ENCODE measurements at regions not wholly inside any gene's neighbourhood (a gene's known extent, or its start where the extent isn't known, plus 50 kb on each side); places are given as distances from the start of the nearest gene placed in this dataset.

DNA sequence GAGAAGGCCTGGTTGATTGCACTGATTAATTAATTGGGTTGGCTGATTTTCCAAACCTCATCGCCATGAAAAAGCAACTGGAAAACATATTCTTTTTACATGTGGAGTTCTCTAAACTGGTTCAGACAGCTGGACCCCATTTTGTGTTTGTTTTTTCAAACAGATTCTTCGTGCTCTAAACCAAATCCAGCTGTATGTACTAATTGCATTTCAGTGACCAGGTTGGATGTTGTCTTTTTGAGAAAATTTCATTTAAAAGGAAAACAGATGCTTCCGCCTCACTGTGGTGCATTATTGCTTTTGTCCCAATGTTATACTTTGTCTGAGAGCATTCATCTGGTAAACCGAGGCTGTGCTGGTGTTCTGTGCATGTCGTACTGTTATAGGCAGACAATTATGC is 67.8 kb upstream of the LNX1 start:
- no peaks in the 10 kb centered on the region for H3K27me3 ChIP-seq
- TF ChIP-seq, protein P1, sequence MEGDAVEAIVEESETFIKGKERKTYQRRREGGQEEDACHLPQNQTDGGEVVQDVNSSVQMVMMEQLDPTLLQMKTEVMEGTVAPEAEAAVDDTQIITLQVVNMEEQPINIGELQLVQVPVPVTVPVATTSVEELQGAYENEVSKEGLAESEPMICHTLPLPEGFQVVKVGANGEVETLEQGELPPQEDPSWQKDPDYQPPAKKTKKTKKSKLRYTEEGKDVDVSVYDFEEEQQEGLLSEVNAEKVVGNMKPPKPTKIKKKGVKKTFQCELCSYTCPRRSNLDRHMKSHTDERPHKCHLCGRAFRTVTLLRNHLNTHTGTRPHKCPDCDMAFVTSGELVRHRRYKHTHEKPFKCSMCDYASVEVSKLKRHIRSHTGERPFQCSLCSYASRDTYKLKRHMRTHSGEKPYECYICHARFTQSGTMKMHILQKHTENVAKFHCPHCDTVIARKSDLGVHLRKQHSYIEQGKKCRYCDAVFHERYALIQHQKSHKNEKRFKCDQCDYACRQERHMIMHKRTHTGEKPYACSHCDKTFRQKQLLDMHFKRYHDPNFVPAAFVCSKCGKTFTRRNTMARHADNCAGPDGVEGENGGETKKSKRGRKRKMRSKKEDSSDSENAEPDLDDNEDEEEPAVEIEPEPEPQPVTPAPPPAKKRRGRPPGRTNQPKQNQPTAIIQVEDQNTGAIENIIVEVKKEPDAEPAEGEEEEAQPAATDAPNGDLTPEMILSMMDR (IDR thresholded peaks at IDR 0.05): no peak
- DNase-seq (no peak), ATAC-seq (no peak)
- H3K4me3 ChIP-seq: no peak overlapping the region
- no peaks in the 10 kb centered on the region for H3K36me3 ChIP-seq
- H3K9me3 ChIP-seq: peaks cover 0 to 3% (median 0%) of the 10 kb centered on the region in 11 donors
- intact Hi-C loops (cut with DNase I): loop anchor here in 1 of 10 donors (5.0 kb wide), 1 partner anchor 167 kb away; no protein-coding TSS in a partner anchor
- no peak overlapping the region for H3K27ac ChIP-seq
- peaks cover 0 to 24% (median 5%) of the 10 kb centered on the region in 9 donors for H3K4me1 ChIP-seq
- 75 to 79% methylated on average over 5 of the region's 5 CpGs for WGBS, 2 donors

DNA sequence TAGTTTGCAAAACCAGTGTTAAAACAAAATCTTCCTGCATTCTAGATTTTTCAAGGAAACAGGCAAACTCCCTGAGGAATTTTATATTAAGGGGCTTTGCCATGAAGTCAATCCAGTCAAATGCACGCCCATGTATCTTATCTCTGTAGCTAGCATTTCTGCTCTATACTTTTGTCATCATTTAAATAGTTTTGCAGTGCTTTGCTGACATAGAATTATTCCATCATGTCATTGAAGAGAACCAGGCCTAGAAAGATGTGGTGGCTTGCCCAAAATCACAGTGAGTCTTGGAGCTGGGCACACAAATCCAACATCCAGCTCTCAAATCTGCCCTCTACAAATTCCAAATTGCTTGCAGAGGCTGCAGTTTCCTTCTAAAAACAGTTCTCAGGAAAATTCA is 66.7 kb upstream of the LNX1 start:
- TF ChIP-seq, protein P1 (IDR thresholded peaks at IDR 0.05): no peak
- Histone ChIP-seq H3K9me3 (no peaks in the 10 kb centered on the region), H3K4me3 (no peak overlapping the region), H3K36me3 (no peaks in the 10 kb centered on the region), H3K27me3 (no peaks in the 10 kb centered on the region), H3K27ac (no peak overlapping the region), H3K4me1 (peaks cover 0 to 34% (median 16%) of the 10 kb centered on the region in 9 donors)
- WGBS, 2 donors: 59 to 64% methylated on average over 1 of the region's 1 CpG
- intact Hi-C loops (cut with DNase I): loop anchor here in 1 of 10 donors (5.0 kb wide), 1 partner anchor 166 kb away; no protein-coding TSS in a partner anchor
- DNase-seq (no peak), ATAC-seq (no peak)

DNA sequence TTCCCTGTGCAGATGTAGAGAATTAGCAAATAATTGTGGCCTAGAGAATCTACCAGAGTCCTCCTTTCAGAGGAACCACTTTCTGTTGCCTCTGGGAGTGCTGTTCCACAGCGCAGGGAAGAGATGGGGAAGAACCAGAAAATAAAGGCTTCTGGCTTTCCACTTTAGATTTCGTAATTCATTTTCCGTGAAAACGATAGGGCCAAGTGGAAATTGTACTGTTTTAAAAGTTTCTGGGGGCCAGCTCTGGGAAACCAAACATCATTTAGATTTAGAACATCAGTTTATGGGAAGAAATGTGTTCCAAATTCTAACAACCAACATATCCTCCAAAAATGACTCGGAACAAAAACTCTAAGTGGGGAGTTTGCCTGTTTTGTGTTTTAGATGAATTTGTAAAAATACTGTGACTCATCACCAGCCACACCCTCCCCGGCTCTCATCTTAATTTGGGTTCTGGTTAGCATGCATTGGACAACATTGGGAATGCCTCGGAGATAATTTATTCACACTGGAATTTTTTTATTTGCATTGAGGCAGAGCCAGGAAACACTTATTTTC is 65.2 kb upstream of the LNX1 start:
- H3K9me3 ChIP-seq: no peaks in the 10 kb centered on the region
- DNase-seq: no peak
- H3K36me3 ChIP-seq: no peaks in the 10 kb centered on the region
- ATAC-seq: peak in 7 of 8 donors; percentile 49 to 84 (median 62)
- H3K4me3 ChIP-seq: no peak overlapping the region
- 78 to 84% methylated on average over 7 of the region's 7 CpGs for WGBS, 2 donors
- peak overlapping the region in 9 of 10 donors; percentile 39 to 71 (median 57) for H3K27ac ChIP-seq
- intact Hi-C loops (cut with DNase I): loop anchor here in 1 of 10 donors (5.0 kb wide), 1 partner anchor 164 kb away; no protein-coding TSS in a partner anchor
- TF ChIP-seq, protein P1 (IDR thresholded peaks at IDR 0.05): peak in 7 of 9 donors; percentile 29 to 55 (median 41)
- no peaks in the 10 kb centered on the region for H3K27me3 ChIP-seq
- H3K4me1 ChIP-seq: peaks cover 0 to 41% (median 16%) of the 10 kb centered on the region in 9 donors

DNA sequence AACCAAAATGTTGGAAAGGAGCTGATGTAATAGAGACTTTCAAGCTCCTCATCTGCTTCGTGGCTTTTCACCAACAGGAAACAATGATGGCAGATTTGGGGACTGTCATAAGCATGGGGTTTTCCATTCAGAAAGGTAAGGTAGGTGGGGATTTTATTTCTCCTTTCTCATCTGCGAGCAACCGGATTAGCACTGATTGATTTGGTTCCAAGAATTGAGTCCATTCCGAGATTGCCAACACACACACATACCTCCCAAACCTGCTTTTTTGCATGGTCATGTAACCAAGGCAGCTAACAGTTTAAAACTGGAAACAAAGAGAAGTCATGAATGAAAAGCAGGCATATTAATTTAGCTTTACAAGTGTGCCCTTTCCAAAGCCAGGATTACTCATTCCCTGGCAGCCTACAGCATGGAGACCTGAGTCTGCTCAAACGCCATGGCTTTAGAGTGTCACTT is 63.0 kb upstream of the LNX1 start:
- ATAC-seq: peak in 5 of 8 donors; percentile 44 to 72 (median 64)
- Histone ChIP-seq H3K27me3 (no peaks in the 10 kb centered on the region), H3K36me3 (no peaks in the 10 kb centered on the region), H3K4me1 (peaks cover 0 to 50% (median 20%) of the 10 kb centered on the region in 9 donors), H3K9me3 (no peaks in the 10 kb centered on the region), H3K27ac (peak overlapping the region in 7 of 10 donors; percentile 15 to 80 (median 41)), H3K4me3 (no peak overlapping the region)
- intact Hi-C loops (cut with DNase I): loop anchor here in 3 of 10 donors (5.0 kb wide), 2 partner anchors 117 to 162 kb away; no protein-coding TSS in a partner anchor
- TF ChIP-seq, protein P1 (IDR thresholded peaks at IDR 0.05): no peak
- peak in 1 of 2 donors; percentile 32 for DNase-seq
- 34 to 40% methylated on average over 5 of the region's 5 CpGs for WGBS, 2 donors
